TTC549 (cell line): ENCODE measurements at regions not wholly inside any gene's neighbourhood (a gene's known extent, or its start where the extent isn't known, plus 50 kb on each side); places are given as distances from the start of the nearest gene placed in this dataset.

Experiments used
- FAIRE-seq: peaks from 2 replicates; lab custom pipeline; 2012; peaks lifted over from hg19 to GRCh38; lab: Jason Lieb, UNC

DNA sequence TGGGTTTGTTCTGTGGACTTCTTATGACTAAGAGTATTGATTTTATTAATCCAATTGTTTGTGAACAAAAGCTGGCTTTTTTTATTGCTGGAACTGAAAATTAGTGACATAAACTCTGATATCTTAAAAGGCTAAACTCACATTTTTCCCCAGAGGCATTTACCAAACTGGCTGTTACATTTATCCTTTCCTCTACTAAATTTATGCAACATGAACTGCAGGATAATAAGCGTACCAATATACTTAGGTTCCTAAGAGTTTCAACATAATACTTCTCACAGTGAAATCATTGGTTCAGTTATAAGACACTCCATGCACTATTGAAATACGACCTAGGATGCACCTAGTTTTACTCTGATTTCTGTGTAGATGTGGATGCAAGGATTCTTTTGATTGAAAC is 560.8 kb upstream of the WWC1 start:
- FAIRE-seq: no peak

DNA sequence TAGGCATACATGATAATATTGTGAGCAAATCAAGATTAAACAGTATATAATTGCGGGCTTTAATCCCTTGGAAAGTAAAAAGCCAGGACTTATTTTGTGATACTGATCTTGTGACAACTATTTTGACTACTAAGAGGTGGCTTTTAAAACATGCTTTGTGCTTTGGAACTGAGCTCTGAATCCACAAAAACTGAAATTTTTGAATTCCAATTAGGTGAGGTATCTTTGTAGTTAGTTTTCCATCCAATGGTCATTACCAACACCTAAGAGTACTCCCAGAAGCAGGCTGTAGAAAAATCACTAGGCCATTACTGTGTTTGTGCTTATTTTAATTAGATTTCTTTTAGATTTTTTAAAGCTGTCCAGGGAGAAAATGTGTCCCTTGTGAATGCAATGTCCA is 559.5 kb upstream of the WWC1 start:
- FAIRE-seq: no peak

DNA sequence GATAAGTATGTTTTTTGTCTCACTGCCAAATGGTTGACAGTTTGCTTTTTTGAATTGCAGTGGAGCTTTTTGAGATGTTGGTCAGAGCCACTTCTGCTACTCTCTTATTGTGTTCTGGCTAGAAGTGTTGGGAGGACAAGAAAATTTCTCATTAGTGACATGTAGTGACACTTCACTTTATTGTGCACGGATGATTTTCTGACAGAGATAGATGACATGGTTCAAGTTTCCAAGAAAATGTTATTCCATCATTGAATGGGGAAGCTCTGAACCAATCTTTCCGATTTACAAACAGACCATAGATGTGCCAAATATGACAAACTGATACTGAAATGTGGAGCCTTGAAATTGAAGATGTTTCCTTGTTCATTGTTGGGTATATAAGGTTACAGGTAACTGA is 558.9 kb upstream of the WWC1 start:
- FAIRE-seq: no peak

DNA sequence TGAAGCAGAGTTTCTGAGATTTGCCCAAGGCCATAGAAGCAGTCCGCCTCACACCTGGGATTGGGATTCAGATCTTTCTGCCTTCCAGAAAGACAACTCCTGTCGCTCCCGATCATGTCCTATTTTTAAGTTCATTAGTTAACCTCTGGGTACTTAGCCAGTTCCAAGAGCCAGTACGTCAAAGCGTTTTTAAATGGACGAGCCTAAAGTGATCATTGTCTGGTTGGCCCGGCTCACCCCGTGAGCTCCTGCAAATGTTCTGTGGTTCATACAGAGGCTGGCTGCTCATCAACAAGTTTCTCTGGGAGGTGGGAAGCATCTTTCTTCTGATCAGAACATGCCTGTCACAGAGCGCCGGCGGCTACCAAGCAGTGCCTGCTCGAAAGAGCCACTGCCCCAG is 554.5 kb upstream of the WWC1 start:
- FAIRE-seq: no peak

DNA sequence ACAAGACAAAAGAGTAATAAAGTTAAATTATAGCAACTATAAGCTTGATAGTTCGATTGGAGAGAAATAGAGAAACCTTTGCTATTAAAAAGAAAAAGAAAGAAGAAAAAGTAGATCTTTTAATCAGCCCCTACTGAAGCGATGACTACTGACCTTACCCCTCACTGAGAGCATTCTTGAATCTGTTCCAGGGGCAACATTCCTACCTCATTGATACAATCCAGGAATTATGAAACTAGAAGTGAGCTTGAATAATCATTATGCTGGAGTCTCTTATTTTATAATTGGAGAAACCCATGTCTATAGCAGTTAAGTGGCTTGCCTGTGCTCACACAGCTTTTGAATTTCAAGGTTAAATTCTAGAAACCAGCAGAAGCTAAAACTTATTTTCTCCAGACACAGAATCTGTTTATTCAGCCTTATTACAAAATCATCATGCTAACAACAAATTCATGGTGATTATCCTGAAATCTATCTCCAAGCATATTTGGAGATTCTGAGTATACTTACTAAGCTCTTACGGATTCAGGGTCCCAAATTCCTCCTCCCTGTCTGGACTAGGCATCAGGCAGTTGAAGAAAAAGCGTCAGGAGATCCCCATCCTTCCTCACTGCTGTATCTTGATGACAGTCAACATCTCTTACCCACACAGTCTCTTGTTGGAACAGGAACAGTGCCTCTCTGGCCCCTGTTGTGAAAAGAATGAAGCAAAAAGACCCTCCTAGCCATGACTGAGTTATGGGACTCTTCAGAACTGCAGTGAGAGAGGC is 547.6 kb upstream of the WWC1 start:
- no peak for FAIRE-seq

DNA sequence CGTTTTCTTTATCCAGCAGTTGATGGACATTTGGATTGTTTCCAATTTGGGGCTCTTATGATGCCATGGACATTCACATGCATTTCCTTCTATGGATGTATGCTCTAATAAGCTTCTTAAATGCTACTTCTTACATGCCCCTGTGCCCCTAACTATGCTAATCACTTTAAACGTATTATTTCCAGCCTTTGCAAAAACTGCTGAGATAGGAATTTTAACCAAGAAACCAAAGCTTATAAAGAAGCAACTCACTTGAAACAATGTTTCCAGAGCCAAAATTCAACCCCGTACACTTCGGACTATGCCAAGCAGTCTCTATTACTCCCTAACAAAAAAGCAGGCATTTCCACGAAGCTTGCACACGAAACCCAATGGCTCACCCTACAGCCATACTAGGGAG is 545.6 kb upstream of the WWC1 start:
- no peak for FAIRE-seq

DNA sequence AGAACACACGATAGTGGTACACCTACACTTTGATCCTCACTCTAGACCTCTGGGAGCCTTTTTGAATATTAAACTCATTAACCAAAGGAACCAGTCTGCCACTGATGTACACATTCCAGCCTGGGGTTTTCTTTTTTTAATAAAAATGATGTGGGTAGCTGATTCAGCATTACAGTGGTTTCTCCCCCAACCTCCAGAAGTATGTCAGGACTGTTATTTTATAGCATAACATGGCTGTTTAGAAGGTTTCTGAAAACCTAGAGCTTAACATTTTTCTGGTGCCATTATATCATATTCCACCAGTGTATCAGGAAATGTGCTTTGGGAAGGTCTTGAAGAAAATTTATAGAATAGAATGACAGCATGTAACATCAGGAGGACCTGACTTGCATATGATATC is 540.9 kb upstream of the WWC1 start:
- FAIRE-seq: no peak

DNA sequence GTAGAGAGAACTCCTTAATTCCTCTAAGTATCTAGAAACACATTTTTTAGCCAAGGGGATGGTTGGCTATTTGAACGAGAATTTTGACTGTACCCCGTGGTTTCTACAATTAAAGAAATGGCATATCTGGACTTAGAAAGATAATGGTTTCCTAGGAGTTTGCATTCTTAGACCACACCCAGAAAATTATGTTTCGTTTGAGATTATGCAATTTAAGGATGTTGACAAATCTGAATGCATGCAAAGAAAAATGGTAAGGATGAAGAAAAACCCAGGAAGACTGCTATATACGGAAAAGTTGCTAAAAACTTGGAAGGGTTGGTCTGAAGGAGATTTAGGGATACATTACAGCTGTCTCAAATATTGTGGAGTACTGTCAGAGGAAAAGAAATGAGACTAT is 538.5 kb upstream of the WWC1 start:
- FAIRE-seq: no peak

DNA sequence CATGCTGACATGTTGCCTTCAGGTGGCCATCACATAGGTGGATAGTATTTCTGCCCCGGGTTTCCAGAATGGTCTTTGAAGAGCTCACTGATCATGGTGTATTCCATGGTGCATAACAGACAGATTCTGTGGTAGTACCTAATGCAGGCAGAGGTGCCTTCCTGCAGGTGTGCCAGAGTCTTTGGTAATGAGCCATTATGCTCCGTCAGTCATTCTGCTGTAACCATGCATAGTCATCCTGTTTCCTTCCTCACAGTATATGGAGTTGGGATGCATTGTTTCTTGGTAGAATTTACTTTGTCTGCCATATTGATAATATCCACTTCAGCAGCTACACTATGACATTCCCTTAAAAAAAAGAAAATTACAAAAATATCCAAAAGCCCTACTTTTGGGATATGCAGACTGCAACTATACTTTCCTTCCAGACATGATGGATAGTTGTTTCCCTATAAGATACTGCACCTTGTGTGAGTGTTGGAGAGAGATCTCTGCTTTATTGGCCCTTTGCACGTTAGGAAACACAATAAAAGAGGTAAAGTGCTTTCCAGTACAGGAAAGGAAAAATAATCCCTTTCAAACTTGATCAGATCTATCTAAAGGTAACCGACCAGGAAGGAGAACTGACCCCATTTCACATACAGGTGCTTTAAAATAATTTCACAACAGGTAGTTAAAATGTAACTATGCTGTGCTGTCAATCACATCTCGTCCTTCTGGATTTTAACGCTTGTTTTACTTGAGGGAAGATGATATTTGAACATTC is 537.5 kb upstream of the WWC1 start:
- FAIRE-seq: no peak

DNA sequence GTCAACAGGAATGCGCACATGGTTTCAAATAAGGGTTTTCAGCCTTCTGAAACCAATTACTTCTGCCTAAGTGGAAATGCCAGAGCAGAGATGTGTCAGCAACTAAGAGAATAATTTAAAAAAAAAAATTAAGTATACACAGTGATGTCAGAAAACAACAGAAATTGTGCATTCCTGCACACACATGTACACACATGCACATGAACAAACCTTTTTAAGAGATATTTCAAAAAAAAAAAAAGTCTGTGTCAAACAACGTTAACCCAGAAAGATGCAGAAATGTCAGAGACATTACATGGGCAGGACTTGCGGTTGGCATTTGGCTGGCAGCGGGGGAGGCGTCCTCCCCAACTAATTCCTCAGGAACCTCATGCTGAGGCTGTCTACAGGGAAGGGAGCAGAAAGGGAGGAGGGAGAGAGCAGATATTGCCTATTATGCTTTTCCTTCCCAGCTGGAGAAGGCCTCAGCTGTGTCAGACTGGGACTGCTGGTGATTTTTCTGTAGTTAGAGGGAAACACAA is 536.9 kb upstream of the WWC1 start:
- no peak for FAIRE-seq

DNA sequence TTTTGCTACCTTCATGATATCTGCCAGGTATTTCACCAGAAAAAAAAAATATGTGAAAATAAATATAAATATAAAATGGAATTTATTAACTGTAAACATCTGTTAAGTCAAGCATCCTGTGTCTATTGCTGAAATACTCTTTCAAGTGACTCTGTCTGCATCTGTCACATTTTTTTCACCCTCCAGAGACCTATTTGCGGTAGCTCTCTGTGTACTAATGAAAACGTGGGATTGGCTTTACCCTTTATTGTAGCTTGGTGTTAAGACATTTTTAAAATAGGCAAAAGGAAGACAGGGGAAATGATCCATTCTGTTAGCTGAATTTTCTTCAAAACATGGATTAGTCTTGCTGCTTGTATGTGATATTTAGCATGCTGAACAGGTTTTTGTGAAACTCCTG is 536.0 kb upstream of the WWC1 start:
- no peak for FAIRE-seq

DNA sequence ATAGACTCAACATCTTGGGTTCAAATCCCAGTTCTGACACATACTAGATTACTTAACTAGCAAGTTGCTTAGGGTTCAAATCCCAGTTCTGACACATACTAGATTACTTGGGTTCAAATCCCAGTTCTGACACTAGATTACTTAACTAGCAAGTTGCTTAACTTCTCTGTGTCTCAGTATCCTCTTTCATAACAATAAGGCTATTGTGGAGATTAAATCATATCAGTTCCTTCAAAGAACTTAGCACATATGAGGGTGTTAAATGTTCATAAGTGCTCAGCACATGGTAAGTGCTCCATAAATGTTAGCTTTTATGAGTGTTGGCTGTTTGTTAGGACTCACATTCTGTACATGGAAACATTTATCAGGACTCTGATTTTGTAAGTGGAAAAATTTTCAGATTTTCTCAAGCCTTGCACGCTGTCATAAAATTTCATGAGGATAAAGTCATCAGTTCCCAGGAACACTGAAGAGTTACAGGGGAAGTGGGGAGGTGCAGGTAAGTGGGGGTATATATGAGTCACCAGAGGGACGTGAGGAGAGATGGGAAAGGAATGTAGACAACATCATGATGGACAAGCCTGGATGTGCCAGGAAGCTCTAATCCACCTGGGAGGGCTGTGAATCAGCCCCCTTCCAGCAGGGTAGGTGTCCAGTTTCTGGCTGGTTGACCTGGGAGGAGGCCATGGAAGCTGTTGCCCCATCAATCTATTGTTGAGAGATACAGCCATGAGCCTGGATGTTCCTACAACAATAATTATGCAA is 532.2 kb upstream of the WWC1 start:
- no peak for FAIRE-seq

DNA sequence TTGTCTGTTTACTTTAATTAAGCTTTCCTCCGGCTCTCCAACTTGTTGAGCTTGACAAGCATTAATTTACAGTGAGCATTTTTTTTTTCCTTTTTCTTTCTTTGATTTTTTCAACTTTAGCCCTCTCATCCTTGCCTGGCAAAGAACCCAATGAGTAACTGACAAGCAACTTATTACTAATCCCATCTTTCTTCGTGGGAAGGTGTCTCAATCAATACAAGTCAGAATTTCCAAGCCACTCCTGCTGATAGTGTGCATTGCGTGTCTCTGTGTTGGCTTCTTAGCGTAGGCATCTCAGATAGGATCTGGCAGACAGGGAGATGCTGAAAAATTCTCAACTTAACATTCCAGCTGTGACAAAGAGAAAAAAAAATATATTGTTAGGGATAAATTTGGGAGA is 527.7 kb upstream of the WWC1 start:
- no peak for FAIRE-seq

DNA sequence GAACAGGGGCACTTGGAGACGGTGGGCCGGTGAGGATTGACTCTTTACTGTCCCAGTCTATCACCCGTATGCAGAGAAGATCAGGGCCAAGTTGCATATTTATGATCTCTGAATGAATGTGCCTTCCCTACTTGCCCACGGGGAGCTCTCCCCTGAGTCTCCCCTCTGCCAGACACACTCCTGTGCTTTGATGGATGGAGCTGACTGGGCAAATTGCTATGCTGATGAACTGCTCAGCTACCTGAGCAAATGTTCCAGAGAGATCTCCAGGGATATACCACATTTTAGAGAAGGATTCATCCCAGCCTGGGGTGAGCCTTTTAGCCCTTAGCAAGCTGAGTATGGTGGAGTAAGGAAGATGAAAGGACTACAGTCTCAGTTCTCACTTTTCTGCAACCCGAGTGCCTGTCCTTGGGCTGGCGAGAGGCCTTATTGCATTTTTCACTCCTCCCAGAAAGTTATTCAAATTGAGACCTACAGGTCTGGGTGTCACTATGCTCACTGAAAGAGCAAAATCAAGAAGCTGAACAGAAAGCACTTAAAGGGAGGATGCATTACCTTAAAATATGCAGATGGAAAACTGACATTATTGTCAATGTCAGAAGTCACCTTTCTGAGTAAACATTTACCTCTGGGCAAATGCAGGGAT is 526.7 kb upstream of the WWC1 start:
- no peak for FAIRE-seq

DNA sequence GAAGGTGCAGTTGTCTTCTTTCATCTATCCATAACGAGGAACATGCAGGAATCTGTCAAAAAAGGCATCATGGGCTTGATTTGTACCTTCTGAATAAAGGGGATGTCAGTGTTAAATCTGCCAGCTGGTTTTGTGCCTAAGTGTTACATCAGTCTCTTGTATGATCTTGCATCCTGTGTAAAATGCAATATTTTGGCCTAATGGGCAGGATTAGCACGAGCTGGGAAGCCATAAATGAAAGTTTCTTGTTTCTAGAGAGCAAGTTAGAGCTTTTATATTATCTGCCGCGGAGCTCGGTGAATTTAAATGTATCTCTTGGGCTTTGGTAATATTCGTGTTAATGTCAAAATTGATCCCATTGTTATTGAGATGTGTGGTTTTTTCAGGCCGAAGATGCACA is 526.1 kb upstream of the WWC1 start:
- FAIRE-seq: no peak

DNA sequence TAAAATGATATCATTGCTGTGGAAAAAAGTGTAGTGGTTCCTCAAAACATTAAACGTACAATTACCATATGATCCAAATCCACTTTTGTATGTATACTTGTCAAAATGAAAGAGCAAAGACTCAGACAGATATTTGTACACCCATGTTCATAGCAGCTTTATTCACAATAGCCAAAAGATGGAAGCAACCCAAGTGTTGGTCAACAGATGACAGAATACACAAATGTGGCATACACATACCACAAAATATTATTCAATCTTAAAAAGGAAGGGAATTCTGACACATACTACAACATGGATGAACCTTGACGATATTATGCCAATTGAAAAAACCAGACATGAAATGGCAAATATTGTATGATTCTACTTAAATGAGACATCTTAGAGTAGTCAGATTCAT is 524.5 kb upstream of the WWC1 start:
- FAIRE-seq: no peak

DNA sequence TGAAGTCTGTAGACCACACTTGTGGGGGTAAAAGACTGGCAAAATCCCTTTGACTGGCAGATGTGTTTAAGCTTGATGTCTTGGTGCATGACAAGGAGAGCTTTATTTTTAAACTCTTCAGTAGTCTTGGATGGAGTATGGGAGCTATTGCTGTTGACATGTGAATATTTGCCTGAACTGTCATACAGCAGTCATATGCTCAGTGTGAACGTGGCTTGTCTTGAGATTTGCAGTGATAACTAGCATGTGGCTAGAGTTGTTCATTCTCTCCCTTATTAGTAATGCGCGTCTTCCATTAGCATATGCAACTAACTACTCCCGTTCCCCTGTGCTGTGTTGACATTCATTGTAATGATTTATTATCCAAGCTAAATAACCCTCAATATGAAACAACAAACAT is 523.6 kb upstream of the WWC1 start:
- FAIRE-seq: no peak

DNA sequence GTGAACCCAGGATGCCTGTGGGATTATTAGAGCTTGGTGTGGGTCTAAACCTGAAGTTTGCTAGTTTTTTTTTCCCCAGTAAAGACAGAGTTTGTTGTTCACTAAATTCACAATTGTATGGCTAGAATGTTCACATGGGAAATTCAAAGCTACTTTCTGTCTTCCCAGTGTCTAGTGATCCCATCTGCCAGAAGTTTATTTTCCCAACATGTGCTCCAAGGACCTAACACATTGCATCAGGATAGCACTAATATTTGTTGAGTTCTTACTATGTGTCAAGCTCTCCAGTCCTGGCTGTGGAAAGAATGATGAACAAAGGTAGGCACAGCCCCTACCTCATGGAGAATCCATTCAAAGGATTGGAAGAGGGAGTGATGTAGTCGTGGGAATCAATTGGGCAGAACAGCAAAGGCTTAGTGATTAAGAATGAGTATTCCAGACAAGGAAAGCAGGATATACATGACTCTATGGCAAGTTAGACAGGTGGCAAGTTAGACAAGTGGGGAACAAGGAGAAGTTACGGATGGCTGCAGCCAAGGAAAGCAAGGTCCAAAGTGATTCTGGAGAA is 521.5 kb upstream of the WWC1 start:
- FAIRE-seq: no peak

DNA sequence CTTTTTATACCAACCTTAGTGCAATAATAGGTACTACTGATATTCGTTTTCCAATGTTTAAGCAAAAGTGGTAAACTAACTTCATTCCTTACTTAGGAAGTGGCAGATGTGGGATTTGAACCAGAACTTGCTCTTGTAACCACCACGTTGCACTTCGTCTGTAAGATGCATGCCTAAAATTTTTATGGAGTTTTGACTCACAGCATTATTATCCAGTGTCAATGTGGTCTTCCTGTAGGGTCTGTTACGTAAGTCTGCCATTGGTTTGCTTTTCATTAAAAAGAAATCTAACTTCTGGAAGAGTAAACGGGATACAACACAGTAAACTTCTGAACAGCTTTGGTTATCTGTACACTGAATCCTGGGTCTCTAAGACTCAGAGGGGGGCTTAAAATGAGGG is 521.0 kb upstream of the WWC1 start:
- no peak for FAIRE-seq

DNA sequence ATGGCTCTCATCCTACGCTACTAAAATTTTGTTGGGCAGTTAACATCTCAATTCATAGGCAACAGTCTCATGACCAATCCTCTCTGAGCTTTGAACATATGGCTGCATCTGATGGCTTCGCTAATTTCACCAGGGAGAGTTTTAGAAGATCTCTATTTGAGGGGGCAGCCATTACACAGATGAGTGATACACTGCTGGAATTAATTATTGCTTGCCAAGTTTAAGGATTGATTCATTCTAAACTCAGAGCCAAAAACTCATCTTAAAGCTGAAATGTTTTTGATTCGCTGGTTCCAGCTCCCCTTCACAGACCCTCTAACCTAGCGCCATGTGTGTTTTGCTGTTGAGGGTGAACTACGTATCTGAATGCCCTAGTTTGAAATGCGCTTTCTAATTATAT is 519.9 kb upstream of the WWC1 start:
- FAIRE-seq: no peak

DNA sequence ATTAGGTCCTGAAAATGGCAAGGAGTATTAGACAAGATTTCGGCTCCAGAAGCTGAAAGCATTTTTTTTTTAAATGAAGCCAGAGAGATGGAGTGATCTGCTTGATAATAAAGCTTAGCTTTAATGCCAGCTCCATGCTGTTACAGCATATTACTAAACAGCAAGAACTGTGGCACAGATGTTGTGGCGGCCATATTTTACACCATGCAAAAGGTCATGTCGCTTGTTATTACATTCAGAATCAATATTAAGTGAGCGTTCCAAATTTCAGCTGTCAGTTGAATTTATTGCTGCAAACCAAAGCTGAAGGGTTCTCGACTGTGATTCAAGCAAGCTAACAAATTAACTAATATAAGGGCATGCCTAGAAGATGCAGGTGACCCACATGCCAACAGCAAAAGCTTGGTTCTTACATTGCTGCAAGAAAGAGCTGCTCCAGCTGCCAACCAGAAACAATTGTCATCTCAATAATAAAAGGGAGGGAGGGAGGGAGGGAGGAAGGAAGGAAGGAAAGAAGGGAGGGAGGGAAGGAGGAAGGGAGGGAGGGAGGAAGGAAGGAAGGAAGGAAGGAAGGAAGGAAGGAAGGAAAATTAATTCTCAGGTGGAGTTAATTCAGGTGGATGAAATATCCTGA is 517.7 kb upstream of the WWC1 start:
- no peak for FAIRE-seq

DNA sequence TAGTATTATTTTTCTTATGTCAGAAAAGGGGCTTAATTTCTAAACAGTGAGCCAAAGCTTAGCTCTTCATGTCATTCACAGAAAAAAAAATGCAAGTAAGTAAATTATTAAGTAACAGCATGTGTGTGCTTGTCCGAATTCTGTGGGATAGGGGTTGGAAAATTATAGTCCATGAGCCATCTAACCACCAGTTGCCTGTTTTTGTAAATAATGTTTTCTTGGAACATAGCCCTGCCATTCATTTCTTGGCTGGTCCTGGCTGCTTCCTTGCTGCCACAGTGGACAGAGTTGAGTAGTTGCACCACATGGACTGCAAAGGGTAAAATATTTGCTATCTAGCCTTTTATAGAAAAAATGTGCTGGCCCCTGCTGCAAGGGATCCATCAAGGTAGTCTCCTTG is 513.7 kb upstream of the WWC1 start:
- no peak for FAIRE-seq
